ENCODE measurements at regions not wholly inside any gene's neighbourhood (a gene's known extent, or its start where the extent isn't known, plus 50 kb on each side); places are given as distances from the start of the nearest gene placed in this dataset.

DNA sequence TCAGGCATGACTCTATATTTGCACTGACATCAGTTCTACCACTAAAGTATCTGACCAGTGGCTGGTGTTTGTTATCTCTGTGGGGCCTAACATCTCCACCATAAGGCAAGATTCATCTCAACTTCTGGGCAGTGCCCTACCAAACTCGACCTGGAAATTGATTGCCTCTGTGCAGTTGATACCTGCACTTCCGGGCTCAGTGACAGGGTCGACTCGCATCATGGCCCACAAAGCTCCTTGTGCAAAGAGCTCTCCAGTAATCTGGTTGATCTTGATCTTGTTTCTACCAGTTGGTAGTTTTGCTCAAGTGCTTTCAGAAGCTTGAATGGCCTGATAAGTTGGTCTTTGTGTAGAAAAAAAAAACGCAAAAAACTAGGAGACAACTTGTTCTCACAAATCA lies 501.1 kb upstream of the JAG1 start:
- TF ChIP-seq, protein P1, sequence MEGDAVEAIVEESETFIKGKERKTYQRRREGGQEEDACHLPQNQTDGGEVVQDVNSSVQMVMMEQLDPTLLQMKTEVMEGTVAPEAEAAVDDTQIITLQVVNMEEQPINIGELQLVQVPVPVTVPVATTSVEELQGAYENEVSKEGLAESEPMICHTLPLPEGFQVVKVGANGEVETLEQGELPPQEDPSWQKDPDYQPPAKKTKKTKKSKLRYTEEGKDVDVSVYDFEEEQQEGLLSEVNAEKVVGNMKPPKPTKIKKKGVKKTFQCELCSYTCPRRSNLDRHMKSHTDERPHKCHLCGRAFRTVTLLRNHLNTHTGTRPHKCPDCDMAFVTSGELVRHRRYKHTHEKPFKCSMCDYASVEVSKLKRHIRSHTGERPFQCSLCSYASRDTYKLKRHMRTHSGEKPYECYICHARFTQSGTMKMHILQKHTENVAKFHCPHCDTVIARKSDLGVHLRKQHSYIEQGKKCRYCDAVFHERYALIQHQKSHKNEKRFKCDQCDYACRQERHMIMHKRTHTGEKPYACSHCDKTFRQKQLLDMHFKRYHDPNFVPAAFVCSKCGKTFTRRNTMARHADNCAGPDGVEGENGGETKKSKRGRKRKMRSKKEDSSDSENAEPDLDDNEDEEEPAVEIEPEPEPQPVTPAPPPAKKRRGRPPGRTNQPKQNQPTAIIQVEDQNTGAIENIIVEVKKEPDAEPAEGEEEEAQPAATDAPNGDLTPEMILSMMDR (IDR thresholded peaks at IDR 0.05) = no peak
- TF ChIP-seq, protein P2, sequence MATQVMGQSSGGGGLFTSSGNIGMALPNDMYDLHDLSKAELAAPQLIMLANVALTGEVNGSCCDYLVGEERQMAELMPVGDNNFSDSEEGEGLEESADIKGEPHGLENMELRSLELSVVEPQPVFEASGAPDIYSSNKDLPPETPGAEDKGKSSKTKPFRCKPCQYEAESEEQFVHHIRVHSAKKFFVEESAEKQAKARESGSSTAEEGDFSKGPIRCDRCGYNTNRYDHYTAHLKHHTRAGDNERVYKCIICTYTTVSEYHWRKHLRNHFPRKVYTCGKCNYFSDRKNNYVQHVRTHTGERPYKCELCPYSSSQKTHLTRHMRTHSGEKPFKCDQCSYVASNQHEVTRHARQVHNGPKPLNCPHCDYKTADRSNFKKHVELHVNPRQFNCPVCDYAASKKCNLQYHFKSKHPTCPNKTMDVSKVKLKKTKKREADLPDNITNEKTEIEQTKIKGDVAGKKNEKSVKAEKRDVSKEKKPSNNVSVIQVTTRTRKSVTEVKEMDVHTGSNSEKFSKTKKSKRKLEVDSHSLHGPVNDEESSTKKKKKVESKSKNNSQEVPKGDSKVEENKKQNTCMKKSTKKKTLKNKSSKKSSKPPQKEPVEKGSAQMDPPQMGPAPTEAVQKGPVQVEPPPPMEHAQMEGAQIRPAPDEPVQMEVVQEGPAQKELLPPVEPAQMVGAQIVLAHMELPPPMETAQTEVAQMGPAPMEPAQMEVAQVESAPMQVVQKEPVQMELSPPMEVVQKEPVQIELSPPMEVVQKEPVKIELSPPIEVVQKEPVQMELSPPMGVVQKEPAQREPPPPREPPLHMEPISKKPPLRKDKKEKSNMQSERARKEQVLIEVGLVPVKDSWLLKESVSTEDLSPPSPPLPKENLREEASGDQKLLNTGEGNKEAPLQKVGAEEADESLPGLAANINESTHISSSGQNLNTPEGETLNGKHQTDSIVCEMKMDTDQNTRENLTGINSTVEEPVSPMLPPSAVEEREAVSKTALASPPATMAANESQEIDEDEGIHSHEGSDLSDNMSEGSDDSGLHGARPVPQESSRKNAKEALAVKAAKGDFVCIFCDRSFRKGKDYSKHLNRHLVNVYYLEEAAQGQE (IDR thresholded peaks at IDR 0.05; ENCODE audit: insufficient read depth in 1 of 2, low read depth in 2 of 2, low read length in 1 of 2) = no peak
- TF ChIP-seq POLR2AphosphoS5 (IDR thresholded peaks at IDR 0.05; ENCODE audit: low read depth, low read length) (no peak), SIN3A (IDR thresholded peaks at IDR 0.05; ENCODE audit: borderline replicate concordance, insufficient read depth, low read depth, low read length) (no peak), TCF7L2 (IDR thresholded peaks at IDR 0.05; ENCODE audit: low read depth, low read length) (no peak)

Measured in Panc1 (cell line).